AG09319 (cell line): ENCODE measurements at regions not wholly inside any gene's neighbourhood (a gene's known extent, or its start where the extent isn't known, plus 50 kb on each side); places are given as distances from the start of the nearest gene placed in this dataset.
"Not testable (repeated sequence)": the region's sequence is repeated elsewhere in the genome, so short reads cannot be mapped to it uniquely, and the experiment has no call there.

ENCODE experiments used
- DNase-seq: peaks from one replicate; pipeline ENCODE4 v3.0.0-alpha.2; 2010; ENCODE audit warnings: low read depth; ENCODE audit errors: extremely low read depth
- CTCF ChIP-seq: IDR thresholded peaks from 2 replicates; pipeline ENCODE4 v1.5.1; 2011; ENCODE audit warnings: low read depth, mild to moderate bottlenecking, inconsistent platforms, low read length, moderate library complexity

GRCh38 chr3:171522651-171523050 lies 62.4 kb upstream of the TNIK start:
- no peak for DNase-seq
- TF ChIP-seq CTCF = no peak

DNA sequence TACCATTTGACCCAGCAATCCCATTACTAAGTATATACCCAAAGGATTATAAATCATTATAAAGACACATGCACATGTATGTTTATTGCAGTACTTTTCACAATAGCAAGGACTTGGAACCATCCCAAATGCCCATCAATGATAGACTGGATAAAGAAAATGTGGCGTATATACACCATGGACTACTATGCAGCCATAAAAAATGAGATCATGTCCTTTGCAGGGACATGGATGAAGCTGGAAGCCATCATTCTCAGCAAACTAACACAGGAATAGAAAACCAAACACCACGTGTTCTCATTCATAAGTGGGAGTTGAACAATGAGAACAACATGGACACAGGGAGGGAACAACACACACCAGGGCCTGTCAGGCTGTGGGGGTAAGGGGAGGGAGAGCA lies 59.2 kb upstream of the TNIK start:
- DNase-seq = not testable (repeated sequence)

DNA sequence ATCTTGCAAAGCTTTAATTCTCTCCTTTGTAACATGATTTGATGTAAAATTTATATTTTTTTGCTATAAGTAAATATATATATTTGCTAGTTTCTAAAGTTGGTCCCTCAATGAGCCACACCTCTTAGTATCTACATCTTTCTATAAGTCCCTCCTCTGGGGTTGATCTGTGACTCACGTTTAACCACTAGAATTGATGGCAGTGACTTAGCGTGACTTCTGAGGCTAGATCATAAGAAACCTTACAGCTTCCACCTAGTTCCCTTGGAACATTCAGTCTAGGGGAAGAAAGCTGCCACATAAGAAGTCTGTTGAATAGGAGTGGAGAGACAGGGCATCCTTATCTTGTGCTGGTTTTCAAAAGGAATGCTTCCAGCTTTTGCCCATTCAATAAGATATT lies 56.6 kb upstream of the TNIK start:
- TF ChIP-seq CTCF = no peak
- no peak for DNase-seq

- TF ChIP-seq CTCF = no peak; the same call in 1 of the 2 replicates
- DNase-seq = no peak
Measured at GRCh38 chr3:171514466-171514865, 54.3 kb upstream of the TNIK start.

GRCh38 chr3:171511450-171511849 lies 51.2 kb upstream of the TNIK start:
- TF ChIP-seq CTCF = no peak
- DNase-seq = no peak
